CD14-positive monocyte (primary cell): ENCODE measurements at regions not wholly inside any gene's neighbourhood (a gene's known extent, or its start where the extent isn't known, plus 50 kb on each side); places are given as distances from the start of the nearest gene placed in this dataset.

Source experiments
- DNase-seq, 3 donors: peaks; one replicate each; pipeline ENCODE4 v3.0.0-alpha.2; 2011 to 2022
- H2AFZ ChIP-seq: 2 replicates; pipeline ENCODE4 v1.6.0; 2012; ENCODE audit warnings: mild to moderate bottlenecking, low read depth, low read length, inconsistent platforms; ENCODE audit not compliant: insufficient read depth, poor library complexity, severe bottlenecking
- H3K27ac ChIP-seq, 2 donors: 1 replicate in 1 of 2; 2 replicates in 1 of 2; pipeline ENCODE4 v1.5.1; 2012 to 2013; ENCODE audit warnings: low read length in 2 of 2, control low read depth in 1 of 2, inconsistent platforms in 1 of 2, low read depth in 1 of 2, mild to moderate bottlenecking in 1 of 2
- H3K27me3 ChIP-seq, 2 donors: one replicate each; pipeline versions ENCODE4 v1.6.0 to v1.6.1; 2011 to 2013; ENCODE audit warnings: low read length in 2 of 2; ENCODE audit not compliant: control insufficient read depth in 2 of 2, insufficient read depth in 2 of 2
- H3K36me3 ChIP-seq, 2 donors: replicated peaks in 1 of 2; 1 replicate in 1 of 2; 2 replicates in 1 of 2; pipeline versions ENCODE4 v1.5.1 to v1.6.1; 2012 to 2013; ENCODE audit warnings: low read length in 2 of 2, control low read depth in 1 of 2, inconsistent platforms in 1 of 2, mild to moderate bottlenecking in 1 of 2; ENCODE audit not compliant: insufficient read depth in 2 of 2, control insufficient read depth in 1 of 2
- H3K4me1 ChIP-seq, 2 donors: 1 replicate in 1 of 2; 2 replicates in 1 of 2; pipeline versions ENCODE4 v1.5.1 to v1.6.1; 2012 to 2013; ENCODE audit warnings: low read length in 2 of 2, control low read depth in 1 of 2, inconsistent platforms in 1 of 2, mild to moderate bottlenecking in 1 of 2, moderate library complexity in 1 of 2; ENCODE audit not compliant: insufficient read depth in 2 of 2, control insufficient read depth in 1 of 2
- H3K4me2 ChIP-seq: replicated peaks from 2 replicates; pipeline ENCODE3; 2012; ENCODE audit warnings: low read length, moderate library complexity, mild to moderate bottlenecking; ENCODE audit not compliant: poor library complexity, severe bottlenecking; ENCODE audit errors: extremely low read depth
- H3K4me3 ChIP-seq, 3 experiments: fragments of 200-600 bp in 1 of 3; sonication (generic) in 1 of 3; replicated peaks in 1 of 3; 1 replicate in 2 of 3; 2 replicates in 1 of 3; pipeline ENCODE4 v1.5.1; 2011 to 2013; ENCODE audit warnings: low read length in 3 of 3, mild to moderate bottlenecking in 3 of 3, control low read depth in 2 of 3, low read depth in 2 of 3, inconsistent platforms in 1 of 3, moderate library complexity in 1 of 3
- H3K79me2 ChIP-seq: 2 replicates; pipeline ENCODE4 v1.6.0; 2012; ENCODE audit warnings: mild to moderate bottlenecking, control low read depth, inconsistent platforms, low read length, moderate library complexity; ENCODE audit not compliant: insufficient read depth
- H3K9ac ChIP-seq: 2 replicates; pipeline ENCODE4 v1.6.0; 2017; ENCODE audit warnings: low read length, mild to moderate bottlenecking; ENCODE audit not compliant: insufficient read depth, poor library complexity, severe bottlenecking
- H3K9me3 ChIP-seq, 2 donors: replicated peaks in 1 of 2; 1 replicate in 1 of 2; 2 replicates in 1 of 2; pipeline versions ENCODE4 v1.5.1 to v1.6.1; 2012 to 2013; ENCODE audit warnings: low read length in 2 of 2, control low read depth in 1 of 2; ENCODE audit not compliant: control insufficient read depth in 1 of 2, insufficient read depth in 1 of 2
- H4K20me1 ChIP-seq: 2 replicates; pipeline ENCODE4 v1.6.0; 2012; ENCODE audit warnings: mild to moderate bottlenecking, low read length, control low read depth, moderate library complexity; ENCODE audit not compliant: insufficient read depth
- H3K27ac Mint-ChIP-seq, 7 donors: one replicate each; pipeline ENCODE4 v1.8.0; 2020; ENCODE audit warnings: mild to moderate bottlenecking in 7 of 7, mixed read lengths in 7 of 7, moderate library complexity in 6 of 7, inconsistent platforms in 2 of 7
- H3K27me3 Mint-ChIP-seq, 3 donors: one replicate each; pipeline ENCODE4 v1.8.0; 2021 to 2022; ENCODE audit warnings: low read depth in 3 of 3, mild to moderate bottlenecking in 3 of 3, mixed read lengths in 3 of 3, moderate library complexity in 3 of 3, inconsistent platforms in 1 of 3
- H3K36me3 Mint-ChIP-seq, 2 donors: one replicate each; pipeline ENCODE4 v1.8.0; 2020; ENCODE audit warnings: mixed read lengths in 2 of 2, inconsistent platforms in 1 of 2, mild to moderate bottlenecking in 1 of 2
- H3K4me1 Mint-ChIP-seq: one replicate; pipeline ENCODE4 v1.8.0; 2020; ENCODE audit warnings: mild to moderate bottlenecking, mixed read lengths
- H3K4me3 Mint-ChIP-seq, 2 donors: one replicate each; pipeline ENCODE4 v1.8.0; 2020; ENCODE audit warnings: mild to moderate bottlenecking in 2 of 2, mixed read lengths in 2 of 2, moderate library complexity in 1 of 2
- H3K9me3 Mint-ChIP-seq, 7 donors: one replicate each; pipeline ENCODE4 v1.8.0; 2020 to 2022; ENCODE audit warnings: mixed read lengths in 7 of 7, mild to moderate bottlenecking in 6 of 7, moderate library complexity in 6 of 7, inconsistent platforms in 2 of 7
- CTCF ChIP-seq: fragments of 200-600 bp; IDR thresholded peaks from one replicate; pipeline ENCODE4 v1.8.0; 2022; ENCODE audit warnings: antibody characterized with exemption, mild to moderate bottlenecking
- WGBS: methylation state at CpG from one replicate; pipeline ENCODE4 v1.1.5; 2013; ENCODE audit warnings: missing lambda C conversion rate; ENCODE audit not compliant: insufficient coverage; 5-methylcytosine and 5-hydroxymethylcytosine counted together
- intact Hi-C, 2 donors: fragments of 100-400 bp; cut with micrococcal nuclease; formaldehyde crosslinking; loops; one replicate each; pipeline versions ENCODE4 v1.15.0 to v1.15.1; 2023

GRCh38 chr13:88526186-88526852 lies 855.1 kb downstream of the SLITRK5 start:
- no peaks in the 10 kb centered on the region for H3K27me3 Mint-ChIP-seq
- no peak overlapping the region for H3K4me3 Mint-ChIP-seq
- no peaks in the 10 kb centered on the region for H3K79me2 ChIP-seq
- peaks cover 0 to 5% of the 10 kb centered on the region in 2 donors for H3K9me3 ChIP-seq
- H3K27ac ChIP-seq = no peak overlapping the region
- WGBS = 94% methylated on average over 4 of the region's 6 CpGs
- no peaks in the 10 kb centered on the region for H3K4me1 Mint-ChIP-seq
- H3K36me3 ChIP-seq = no peaks in the 10 kb centered on the region
- no peak overlapping the region for H3K9ac ChIP-seq
- no peaks in the 10 kb centered on the region for H3K36me3 Mint-ChIP-seq
- no peak for TF ChIP-seq CTCF
- peaks cover 0 to 18% (median 4%) of the 10 kb centered on the region in 7 donors for H3K9me3 Mint-ChIP-seq
- H4K20me1 ChIP-seq = no peaks in the 10 kb centered on the region
- no peak overlapping the region for H3K27ac Mint-ChIP-seq
- intact Hi-C loops = no loop called here
- no peak for DNase-seq
- H3K4me1 ChIP-seq = no peaks in the 10 kb centered on the region
- no peak overlapping the region for H3K4me2 ChIP-seq
- H2AFZ ChIP-seq = no peak overlapping the region
- H3K27me3 ChIP-seq = no peaks in the 10 kb centered on the region
- H3K4me3 ChIP-seq = no peak overlapping the region

- H3K27me3 Mint-ChIP-seq = no peaks in the 10 kb centered on the region
- no peaks in the 10 kb centered on the region for H3K4me1 Mint-ChIP-seq
- Histone ChIP-seq H3K79me2 (no peaks in the 10 kb centered on the region), H3K36me3 (no peaks in the 10 kb centered on the region), H3K9ac (no peak overlapping the region), H3K27ac (no peak overlapping the region), H4K20me1 (no peaks in the 10 kb centered on the region), H3K9me3 (peaks cover 0 to 5% of the 10 kb centered on the region in 2 donors), H3K4me3 (no peak overlapping the region), H3K4me2 (no peak overlapping the region), H3K4me1 (no peaks in the 10 kb centered on the region), H2AFZ (no peak overlapping the region), H3K27me3 (no peaks in the 10 kb centered on the region)
- no CpG with 5 or more reads among the region's 6 CpGs for WGBS
- intact Hi-C loops = no loop called here
- no peak for DNase-seq
- no peaks in the 10 kb centered on the region for H3K36me3 Mint-ChIP-seq
- H3K9me3 Mint-ChIP-seq = peaks cover 0 to 16% (median 4%) of the 10 kb centered on the region in 7 donors
- no peak overlapping the region for H3K4me3 Mint-ChIP-seq
- no peak for TF ChIP-seq CTCF
- H3K27ac Mint-ChIP-seq = no peak overlapping the region
Observed at GRCh38 chr13:88526853-88527215, 855.7 kb downstream of the SLITRK5 start.
